GM12873 (cell line): ENCODE measurements at regions not wholly inside any gene's neighbourhood (a gene's known extent, or its start where the extent isn't known, plus 50 kb on each side); places are given as distances from the start of the nearest gene placed in this dataset.

ENCODE experiments used
- TF ChIP-seq, protein P1 (sequence below): IDR thresholded peaks from 2 replicates; pipeline ENCODE4 v1.5.1; 2012; ENCODE audit warnings: low read depth, mild to moderate bottlenecking, moderate library complexity, low read length, control low read depth; ENCODE audit not compliant: insufficient read depth; ENCODE audit errors: missing control alignments

DNA sequence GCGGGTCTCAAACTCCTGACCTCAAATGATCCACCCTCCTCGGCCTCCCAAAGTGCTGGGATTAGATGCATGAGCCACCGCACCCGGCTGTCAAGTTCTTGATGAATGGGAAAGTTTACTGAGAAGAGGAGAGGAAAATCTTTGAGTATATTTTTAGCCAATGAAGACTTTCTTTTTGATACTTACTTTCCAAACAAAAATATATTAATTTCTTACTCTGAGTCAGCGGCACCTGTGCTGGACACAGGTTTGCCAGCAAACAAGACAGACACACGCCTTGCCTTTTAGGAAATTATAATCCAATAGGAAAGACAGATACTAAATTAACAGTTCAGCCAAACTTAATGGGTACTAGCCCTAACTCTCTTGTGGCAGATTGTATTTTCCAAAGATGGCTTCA lies 166.6 kb downstream of the SHQ1 start:
- TF ChIP-seq, protein P1, sequence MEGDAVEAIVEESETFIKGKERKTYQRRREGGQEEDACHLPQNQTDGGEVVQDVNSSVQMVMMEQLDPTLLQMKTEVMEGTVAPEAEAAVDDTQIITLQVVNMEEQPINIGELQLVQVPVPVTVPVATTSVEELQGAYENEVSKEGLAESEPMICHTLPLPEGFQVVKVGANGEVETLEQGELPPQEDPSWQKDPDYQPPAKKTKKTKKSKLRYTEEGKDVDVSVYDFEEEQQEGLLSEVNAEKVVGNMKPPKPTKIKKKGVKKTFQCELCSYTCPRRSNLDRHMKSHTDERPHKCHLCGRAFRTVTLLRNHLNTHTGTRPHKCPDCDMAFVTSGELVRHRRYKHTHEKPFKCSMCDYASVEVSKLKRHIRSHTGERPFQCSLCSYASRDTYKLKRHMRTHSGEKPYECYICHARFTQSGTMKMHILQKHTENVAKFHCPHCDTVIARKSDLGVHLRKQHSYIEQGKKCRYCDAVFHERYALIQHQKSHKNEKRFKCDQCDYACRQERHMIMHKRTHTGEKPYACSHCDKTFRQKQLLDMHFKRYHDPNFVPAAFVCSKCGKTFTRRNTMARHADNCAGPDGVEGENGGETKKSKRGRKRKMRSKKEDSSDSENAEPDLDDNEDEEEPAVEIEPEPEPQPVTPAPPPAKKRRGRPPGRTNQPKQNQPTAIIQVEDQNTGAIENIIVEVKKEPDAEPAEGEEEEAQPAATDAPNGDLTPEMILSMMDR = no peak

DNA sequence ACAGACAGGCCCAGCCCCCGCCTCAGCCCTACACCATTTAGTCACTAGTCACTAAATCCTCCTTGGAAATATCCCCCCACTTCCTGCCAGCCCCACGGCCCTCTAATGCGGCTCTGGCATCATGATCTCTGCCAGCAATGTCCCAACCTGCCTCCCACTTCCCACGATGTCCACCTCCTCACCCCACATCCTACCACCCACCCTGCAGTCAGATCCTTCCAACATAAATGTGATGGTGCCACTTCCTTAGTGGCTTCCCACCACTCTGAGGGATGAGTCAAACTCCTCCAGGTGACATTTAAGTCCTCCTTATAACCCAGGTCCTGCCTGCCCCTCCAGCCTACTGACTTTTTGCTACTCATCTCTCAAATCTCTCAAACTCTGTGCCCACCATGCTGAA lies 167.5 kb downstream of the SHQ1 start:
- TF ChIP-seq, protein P1 = no peak

DNA sequence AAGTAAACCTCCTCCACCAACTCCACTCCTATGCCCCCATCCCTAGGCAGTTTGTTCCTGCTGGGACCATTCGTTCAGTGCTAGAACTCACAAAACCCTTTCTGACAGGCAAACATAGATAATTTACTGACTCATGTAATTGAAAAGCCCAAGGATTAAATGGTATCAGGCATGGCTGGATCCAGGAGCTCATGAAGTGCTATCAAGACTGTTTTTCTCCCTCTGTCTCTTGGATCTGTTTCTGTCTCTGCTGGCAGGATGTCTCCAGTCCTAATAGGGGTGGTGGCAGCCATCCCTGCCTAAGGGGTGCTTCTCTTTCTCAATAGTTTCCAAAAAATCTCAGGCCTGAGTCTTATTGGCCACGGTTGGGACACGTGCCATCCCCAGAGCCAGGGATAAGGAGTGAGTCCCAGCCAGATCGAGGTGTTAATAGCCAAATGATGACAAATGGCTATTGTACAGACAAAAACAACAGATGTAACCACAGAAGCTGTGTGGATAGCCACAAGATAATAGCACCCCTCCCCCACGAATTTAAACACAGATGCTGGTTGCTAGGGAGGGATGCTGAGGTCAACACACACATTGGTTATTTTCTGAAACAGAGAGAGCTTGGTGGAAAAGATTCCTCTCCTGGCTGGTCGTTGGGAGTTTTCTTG lies 168.6 kb downstream of the SHQ1 start:
- TF ChIP-seq, protein P1 = no peak

DNA sequence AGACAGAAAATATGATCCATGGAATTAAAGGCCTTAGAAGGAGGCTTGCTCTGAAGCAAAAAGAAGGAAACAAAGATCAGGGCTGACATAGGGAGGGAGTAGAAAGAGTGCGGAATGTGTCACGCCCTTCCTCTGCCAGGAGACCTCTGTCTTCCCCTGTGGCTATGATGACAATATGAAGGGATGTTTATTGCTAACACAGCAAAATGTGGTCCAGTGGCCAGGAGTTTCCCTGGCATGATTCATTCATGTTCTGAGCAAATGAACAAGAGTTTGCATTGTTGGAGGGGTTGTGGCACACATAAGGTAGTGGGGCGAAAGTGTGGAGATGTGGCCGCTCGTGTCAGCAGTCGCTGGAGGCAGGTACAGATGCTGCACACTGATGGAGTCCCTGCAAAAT lies 169.4 kb downstream of the SHQ1 start:
- TF ChIP-seq, protein P1 = no peak

DNA sequence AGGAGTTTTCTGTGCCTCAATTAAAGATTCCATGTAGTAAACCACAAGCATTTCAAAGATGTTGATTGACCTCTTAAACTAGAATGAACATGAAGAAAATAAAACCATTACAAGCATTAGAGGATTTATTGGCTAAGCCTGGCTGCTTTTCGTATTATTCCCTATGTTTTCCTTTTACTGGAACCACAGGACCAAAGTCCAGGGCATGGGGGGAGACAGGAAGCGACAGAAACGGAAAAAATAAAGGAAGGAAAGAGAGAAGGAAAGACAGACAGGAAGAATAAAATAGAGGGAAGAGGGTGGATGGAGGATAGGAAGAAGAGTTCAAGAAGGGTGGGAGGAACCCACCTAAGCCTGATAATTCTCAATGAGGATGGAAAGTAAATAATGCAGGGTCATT lies 169.9 kb downstream of the SHQ1 start:
- TF ChIP-seq, protein P1 = no peak

DNA sequence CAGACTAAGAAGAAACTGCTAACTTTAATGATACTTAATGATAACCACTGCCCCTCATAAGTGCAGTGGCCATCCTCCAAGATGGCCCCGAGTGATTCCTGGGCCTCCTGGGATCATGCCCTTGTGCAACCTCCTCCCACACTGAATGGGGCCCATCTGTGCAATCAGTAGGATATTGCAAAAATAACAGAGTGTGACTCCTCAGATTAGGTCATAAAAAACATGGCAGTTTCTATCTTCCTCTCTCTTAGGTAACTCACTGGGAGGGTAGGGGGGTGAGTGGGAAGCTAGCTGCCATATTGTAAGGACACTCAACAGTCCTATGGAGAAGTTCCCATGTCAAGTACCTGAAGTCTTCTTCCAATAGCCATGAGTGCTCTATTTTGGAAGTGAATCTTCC lies 173.0 kb downstream of the SHQ1 start:
- TF ChIP-seq, protein P1 = no peak

DNA sequence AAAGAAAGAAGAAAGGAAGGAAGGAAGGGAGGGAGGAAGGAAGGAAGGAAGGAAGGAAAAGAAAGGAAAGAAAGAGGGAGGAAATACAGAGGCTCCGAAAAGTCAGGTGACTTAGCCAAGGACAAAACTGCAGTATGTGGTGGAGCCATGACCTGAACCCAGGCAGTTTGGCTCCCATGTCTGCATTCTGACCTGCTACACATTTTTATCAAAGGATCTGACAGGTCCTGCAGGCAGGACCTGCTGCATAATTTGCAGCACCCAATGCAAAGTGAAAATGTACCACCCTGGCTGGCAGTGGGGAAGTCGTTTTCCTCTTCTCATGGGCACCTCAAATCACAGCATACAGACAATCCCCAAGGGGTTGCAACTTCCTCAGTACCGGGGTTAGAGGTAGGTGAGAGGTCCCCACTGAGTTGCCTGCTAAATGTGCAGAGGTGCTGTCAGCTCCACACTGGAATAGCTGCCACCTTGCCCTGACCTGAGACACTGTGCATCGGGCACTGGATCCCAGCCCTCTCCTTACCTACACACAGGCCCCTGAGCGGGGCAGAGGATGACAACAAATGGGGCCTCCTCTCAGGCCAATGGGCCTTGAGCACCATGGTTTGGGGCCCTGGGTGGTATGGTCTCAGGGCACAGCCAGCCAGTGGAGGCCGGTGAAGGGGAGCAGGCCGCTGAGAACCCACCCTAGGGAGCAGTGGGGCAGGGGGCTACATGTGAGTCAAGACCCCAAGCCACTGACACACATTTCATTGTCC lies 175.1 kb downstream of the SHQ1 start:
- TF ChIP-seq, protein P1 = no peak
